ENCODE measurements at regions not wholly inside any gene's neighbourhood (a gene's known extent, or its start where the extent isn't known, plus 50 kb on each side); places are given as distances from the start of the nearest gene placed in this dataset.

GRCh38 chr1:4965346-4966075 is 311.1 kb downstream of the AJAP1 start:
- no peak for DNase-seq

GRCh38 chr1:4964634-4965345 is 310.4 kb downstream of the AJAP1 start:
- DNase-seq, result no peak

- no peak for DNase-seq
Observed at GRCh38 chr1:4963251-4963650, 308.8 kb downstream of the AJAP1 start.

- no peak for DNase-seq
Observed at GRCh38 chr1:4962836-4963235, 308.4 kb downstream of the AJAP1 start.

GRCh38 chr1:4961935-4962645 is 307.7 kb downstream of the AJAP1 start:
- no peak for DNase-seq

- DNase-seq, result no peak
Observed at GRCh38 chr1:4960782-4961475, 306.5 kb downstream of the AJAP1 start.

GRCh38 chr1:4960336-4960735 is 305.9 kb downstream of the AJAP1 start:
- DNase-seq, result no peak

GRCh38 chr1:4959216-4959615 is 304.8 kb downstream of the AJAP1 start:
- no peak for DNase-seq

- no peak for DNase-seq
Observed at GRCh38 chr1:4957027-4957426, 302.6 kb downstream of the AJAP1 start.

- no peak for DNase-seq
Observed at GRCh38 chr1:4954392-4954791, 300.0 kb downstream of the AJAP1 start.

GRCh38 chr1:4951601-4952000 is 297.2 kb downstream of the AJAP1 start:
- no peak for DNase-seq

- no peak for DNase-seq
Observed at GRCh38 chr1:4946343-4946742, 291.9 kb downstream of the AJAP1 start.

GRCh38 chr1:4944911-4945310 is 290.5 kb downstream of the AJAP1 start:
- DNase-seq, result no peak

- DNase-seq, result no peak
Observed at GRCh38 chr1:4944072-4944471, 289.7 kb downstream of the AJAP1 start.

GRCh38 chr1:4939266-4939665 is 284.9 kb downstream of the AJAP1 start:
- no peak for DNase-seq

- DNase-seq, result no peak
Observed at GRCh38 chr1:4937876-4938534, 283.6 kb downstream of the AJAP1 start.

GRCh38 chr1:4935807-4936206 is 281.4 kb downstream of the AJAP1 start:
- DNase-seq, result no peak

- DNase-seq, result no peak
Observed at GRCh38 chr1:4933232-4933631, 278.8 kb downstream of the AJAP1 start.

- DNase-seq, result no peak
Observed at GRCh38 chr1:4932311-4933030, 278.1 kb downstream of the AJAP1 start.

GRCh38 chr1:4931486-4931885 is 277.1 kb downstream of the AJAP1 start:
- no peak for DNase-seq

GRCh38 chr1:4928186-4928585 is 273.8 kb downstream of the AJAP1 start:
- DNase-seq, result no peak

GRCh38 chr1:4924356-4924755 is 269.9 kb downstream of the AJAP1 start:
- no peak for DNase-seq
